Cardiac fibroblast (primary cell): ENCODE measurements at regions not wholly inside any gene's neighbourhood (a gene's known extent, or its start where the extent isn't known, plus 50 kb on each side); places are given as distances from the start of the nearest gene placed in this dataset.

Experiments
- DNase-seq, 2 donors: peaks; one replicate each; pipeline versions ENCODE4 v3.0.0 to v3.0.0-alpha.2; 2010; ENCODE audit warnings: low read depth in 2 of 2
- H3K4me3 ChIP-seq, 2 donors: replicated peaks in 1 of 2; 1 replicate in 1 of 2; 2 replicates in 1 of 2; pipeline ENCODE4 v1.5.1; 2011; ENCODE audit warnings: low read depth in 2 of 2, low read length in 2 of 2, mild to moderate bottlenecking in 2 of 2, moderate library complexity in 1 of 2
- CTCF ChIP-seq: IDR thresholded peaks from one replicate; pipeline ENCODE4 v1.5.1; 2011; ENCODE audit warnings: low read depth, mild to moderate bottlenecking, low read length, inconsistent platforms

- peak in 1 of 2 donors; percentile 68 for DNase-seq
- no peak for TF ChIP-seq CTCF
- H3K4me3 ChIP-seq, result no peak overlapping the region
Measured at GRCh38 chr21:41643246-41643966, 123.4 kb downstream of the RIPK4 start.

- no peak overlapping the region for H3K4me3 ChIP-seq
- TF ChIP-seq CTCF, result no peak
- peak; percentile 95 for DNase-seq
Measured at GRCh38 chr21:41641821-41642701, 124.8 kb downstream of the RIPK4 start.

- DNase-seq, result no peak
- no peak overlapping the region for H3K4me3 ChIP-seq
- no peak for TF ChIP-seq CTCF
Measured at GRCh38 chr21:41641510-41641815, 125.4 kb downstream of the RIPK4 start.

- DNase-seq, result peak; percentile 67 to 74
- TF ChIP-seq CTCF, result no peak
- no peak overlapping the region for H3K4me3 ChIP-seq
Measured at GRCh38 chr21:41640748-41641509, 125.9 kb downstream of the RIPK4 start.

GRCh38 chr21:41639766-41640165 lies 127.1 kb downstream of the RIPK4 start:
- DNase-seq, result no peak
- no peak for TF ChIP-seq CTCF
- H3K4me3 ChIP-seq, result no peak overlapping the region

GRCh38 chr21:41639336-41639735 lies 127.5 kb downstream of the RIPK4 start:
- H3K4me3 ChIP-seq, result no peak overlapping the region
- no peak for TF ChIP-seq CTCF
- no peak for DNase-seq
